GM21619 (cell line): ENCODE measurements at regions not wholly inside any gene's neighbourhood (a gene's known extent, or its start where the extent isn't known, plus 50 kb on each side); places are given as distances from the start of the nearest gene placed in this dataset.
"Not testable (repeated sequence)": the region's sequence is repeated elsewhere in the genome, so short reads cannot be mapped to it uniquely, and the experiment has no call there.

ENCODE experiments used
- ATAC-seq: cut with Tn5 transposase; IDR thresholded peaks from one replicate; pipeline ENCODE4 v1.9.1; 2021; ENCODE audit not compliant: unreplicated experiment

DNA sequence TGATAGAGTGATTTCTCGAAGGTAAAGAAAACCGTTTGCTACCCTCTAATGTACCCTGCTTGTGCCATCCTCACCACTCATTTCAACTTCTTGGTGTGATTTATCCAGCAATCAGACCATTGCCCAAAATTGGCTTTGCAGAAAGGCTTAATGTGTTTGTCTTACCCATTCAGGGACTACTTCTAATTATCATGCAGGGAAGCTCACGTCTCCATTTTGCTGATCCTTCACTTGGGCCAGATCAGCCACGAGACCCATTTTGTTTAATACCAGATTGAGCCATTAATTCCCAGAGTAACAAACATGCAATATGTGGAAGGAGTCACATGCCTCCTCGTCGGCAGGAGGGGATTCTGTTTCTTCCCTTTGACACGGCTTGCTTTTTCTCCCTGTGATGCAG lies 51.1 kb upstream of the CRY1 start:
- ATAC-seq, result no peak

DNA sequence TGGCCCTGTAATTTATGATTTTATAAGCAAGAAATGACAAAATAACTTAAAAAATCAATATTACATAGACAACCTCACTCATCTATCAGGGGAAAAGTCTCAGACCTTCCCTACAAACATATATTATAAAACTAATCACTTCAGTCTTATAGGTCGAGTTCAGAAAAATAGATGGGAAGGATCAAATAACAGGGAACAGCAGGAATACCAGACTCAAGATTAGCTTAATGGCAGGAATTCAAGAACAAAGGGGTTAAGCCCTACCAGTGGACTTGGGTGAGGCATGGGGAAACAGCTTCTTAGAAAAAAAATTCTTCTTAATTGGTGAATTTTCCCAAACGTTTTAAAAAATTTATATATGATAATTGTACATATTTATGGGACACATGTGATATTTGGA lies 51.6 kb upstream of the CRY1 start:
- ATAC-seq, result no peak

DNA sequence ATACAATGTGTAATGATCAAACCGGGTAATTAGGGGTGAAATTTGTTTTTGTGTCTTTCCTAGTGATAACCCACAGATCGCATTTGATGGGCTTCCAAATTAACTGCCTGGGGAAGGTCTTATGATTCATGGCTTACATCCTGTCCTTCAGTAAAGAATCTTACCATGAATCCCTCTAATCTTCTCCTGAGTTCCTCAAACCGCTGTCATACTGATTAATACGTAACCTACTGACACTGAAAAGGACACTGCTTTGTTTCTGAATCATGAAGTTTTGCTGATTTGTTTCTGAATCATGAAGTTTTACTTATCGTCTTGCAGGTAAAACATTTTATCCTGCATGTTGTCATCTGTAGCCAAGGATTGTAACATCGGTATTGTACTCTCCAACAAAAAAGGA lies 52.0 kb upstream of the CRY1 start:
- no peak for ATAC-seq

DNA sequence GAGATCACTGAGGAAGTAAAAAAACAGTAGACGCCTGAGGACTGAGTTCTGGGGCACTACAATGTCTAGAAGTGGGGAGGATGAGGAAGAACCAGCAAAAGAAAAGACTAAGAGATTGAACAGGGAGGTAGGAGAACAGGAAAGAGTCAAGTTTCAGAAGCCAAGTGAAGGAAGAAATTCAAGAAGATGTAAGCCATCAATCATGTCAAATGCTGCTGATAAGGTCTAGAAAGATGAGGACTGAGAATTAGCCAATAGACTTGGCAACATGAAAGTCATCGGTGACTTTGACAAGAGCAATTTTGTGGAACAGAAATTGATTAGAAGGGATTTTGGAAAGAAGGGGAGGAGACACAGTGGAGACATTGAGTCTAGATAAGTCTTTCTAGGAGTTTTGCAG lies 54.8 kb upstream of the CRY1 start:
- no peak for ATAC-seq

DNA sequence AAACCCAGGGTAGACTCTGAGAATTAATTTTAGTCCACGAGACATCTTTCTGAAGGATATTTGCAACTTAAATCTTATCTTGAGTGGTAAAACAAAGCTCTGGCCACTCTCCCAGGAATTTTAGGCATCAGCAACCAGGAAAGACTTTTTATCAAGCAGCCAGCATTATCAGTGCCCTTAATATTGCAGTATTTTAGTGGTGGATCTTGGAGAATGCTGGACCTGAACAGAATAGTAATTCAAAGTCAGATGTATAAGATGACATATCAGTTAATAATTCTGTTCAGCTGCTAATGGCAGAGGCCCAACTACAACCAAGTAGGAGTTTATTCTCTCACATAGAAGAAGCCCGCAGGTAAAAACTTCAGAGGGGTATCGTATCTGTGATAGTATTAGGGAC lies 59.0 kb upstream of the CRY1 start:
- ATAC-seq, result no peak

DNA sequence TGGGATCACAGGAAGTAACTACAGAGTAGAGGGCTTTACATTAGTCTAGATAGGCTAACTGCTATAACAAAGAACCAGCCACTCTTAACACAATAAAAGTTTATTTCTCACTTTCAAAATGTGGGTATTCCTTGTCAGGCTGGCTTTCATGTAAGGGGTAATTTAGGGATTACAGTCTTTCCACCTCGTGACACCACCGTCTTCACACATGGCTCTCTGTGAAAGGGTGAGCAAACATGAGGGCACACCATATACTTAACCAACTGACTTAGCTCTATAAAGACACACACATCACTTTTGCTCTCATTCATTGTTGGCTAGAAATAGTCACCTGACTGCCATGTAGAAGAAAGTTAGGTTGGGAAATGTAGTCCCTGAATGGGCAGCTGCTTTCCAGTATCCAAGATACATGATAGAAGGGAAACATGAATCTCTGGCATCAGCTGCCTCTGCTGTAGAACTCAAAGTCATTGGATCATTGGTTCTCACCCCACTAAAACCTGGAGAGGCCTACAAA lies 66.1 kb upstream of the CRY1 start:
- no peak for ATAC-seq

DNA sequence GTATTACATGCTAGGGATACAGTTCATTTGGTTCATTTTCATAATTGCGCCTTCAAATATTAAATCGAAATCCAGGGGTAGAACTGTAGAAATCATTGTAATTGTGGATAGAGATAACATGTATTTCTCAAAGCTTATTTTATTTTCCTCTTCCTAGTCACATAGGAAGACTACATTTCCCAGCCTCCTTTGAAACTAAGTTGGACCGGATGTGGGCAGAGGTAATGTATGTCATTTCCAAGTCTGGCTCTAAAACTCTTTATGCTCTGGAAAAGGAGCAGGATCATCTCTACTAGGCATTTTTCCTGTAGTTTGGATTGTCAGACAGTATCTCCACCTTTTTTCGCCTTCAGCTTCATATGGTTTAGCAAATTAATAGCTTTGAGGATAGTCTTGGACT lies 70.1 kb upstream of the CRY1 start:
- ATAC-seq, result no peak

DNA sequence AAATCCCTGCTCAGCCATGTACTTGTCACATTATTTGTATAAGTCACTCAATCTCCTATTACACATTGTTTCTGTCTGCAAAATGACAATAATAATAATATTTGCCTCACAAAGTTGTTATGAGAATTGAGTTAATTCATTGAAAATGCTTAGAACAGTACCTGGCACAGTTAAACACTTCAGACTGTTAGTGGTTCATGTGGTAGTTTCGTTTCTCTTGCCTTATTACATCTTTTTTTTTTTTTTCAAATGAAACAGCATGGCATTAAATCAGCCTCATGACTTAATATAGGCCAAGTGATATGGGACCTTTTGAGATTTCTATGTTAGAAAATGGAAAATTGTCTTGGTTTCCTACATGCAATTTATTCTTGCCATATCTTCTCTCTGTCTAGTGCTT lies 71.0 kb upstream of the CRY1 start:
- ATAC-seq, result no peak

DNA sequence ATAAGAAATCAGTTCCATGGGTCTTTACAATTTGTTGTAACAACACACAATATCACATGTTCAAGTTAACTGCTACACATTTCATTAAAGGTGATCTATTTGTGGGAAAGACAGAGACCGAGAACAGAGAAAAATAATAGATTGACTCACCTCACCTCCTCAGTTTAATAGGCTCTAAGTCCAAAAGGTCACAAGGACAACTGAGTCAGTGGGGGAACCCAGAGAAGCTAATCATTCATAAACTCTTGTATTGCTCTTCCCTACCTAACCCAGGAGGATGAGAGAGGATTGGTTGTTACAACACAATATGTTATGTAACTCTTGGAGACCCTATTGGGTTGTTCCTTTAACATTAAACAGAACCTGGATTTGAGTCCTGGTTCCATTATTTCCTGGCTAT lies 72.2 kb upstream of the CRY1 start:
- no peak for ATAC-seq

DNA sequence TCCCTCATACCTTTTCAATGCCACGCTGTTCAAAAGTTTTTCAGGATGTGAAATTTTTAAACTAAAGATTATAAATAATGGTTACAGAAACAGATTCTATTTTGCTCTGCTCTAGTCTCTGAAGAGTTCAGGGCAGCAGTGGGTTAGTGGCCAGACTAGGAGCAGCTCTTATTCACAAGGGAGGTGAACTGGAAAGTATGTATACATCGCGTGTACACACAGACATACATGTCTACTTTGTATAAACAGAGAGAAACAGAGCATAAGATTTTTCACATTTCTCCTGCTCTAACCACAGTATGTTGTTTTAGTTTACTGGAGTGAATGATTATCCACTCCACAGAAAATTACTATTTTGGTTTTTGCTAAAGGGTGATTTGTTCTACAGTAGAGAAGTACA lies 74.4 kb upstream of the CRY1 start:
- ATAC-seq, result no peak

DNA sequence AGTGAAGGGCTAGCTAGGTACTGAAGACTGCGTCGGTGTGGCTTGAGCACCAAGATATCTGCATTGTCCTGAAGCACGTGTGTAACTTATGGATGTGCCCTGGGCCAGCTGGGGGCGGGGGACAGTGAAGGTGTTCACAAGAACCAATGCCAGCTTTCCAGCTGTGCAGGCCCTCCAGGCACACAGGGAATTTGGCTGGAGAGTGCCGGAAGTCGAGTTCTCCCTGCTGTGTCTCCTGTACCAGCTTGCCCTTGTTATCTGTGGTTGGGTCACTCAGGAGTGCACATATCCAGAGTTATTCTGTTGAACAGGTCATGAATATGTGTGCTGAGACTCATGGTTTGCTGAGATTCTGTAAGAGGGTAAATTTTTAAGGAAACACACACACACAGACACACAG lies 75.9 kb upstream of the CRY1 start:
- no peak for ATAC-seq

DNA sequence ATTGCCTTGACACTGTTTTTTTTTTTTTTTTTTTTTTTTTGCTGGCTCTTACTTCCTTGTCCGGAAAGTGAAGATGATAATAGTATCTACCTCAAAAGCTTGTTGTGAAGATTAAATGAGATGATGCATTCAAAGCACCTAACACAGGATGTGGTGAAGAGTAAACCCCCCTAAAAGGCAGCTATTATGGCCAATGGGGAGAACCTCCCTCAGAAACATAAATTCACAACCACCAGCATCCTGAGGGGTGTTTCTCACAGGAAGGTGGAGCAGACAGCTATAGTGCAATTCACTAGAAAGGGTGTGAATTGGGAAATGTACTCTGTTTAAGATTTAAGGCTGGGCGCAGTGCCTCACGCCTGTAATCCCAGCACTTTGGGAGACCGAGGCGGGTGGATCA lies 85.4 kb upstream of the CRY1 start:
- no peak for ATAC-seq

DNA sequence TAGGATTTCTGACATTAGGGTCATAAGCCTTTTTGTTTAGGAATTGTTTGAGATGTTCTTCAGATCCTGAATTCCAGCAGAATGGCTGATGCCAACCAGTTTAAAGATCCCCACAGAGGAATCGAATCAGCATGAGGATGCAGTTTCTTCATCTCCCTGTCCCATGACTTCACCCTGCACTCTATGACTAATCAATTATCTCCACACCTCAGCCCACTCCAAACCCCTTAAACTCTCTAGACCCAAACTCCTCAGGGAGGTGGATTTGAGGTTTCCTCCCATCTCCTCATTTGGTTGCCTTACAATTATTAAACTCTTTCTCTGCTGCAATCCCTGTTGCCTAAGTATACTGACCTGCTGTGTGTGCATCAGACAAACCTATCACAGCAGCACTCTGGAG lies 86.5 kb upstream of the CRY1 start:
- ATAC-seq, result no peak

DNA sequence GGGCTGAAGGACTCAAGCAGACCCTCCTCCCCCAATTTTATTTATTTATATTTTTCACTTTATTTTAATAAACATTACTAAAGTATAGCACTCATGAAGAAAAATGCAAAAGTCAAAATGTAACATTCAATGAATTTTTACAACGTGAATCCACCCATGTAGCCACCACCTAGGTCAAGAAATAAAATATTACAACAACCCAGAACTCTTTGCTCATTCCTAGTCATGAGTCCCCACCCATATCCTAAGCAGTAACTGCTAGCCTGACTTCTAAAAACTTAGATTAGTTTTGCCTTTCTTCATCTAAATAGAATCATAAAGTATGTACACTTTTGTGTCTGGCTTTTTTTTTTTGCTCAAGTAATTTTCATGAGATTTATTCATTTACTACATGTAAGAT lies 86.9 kb upstream of the CRY1 start:
- ATAC-seq, result no peak

DNA sequence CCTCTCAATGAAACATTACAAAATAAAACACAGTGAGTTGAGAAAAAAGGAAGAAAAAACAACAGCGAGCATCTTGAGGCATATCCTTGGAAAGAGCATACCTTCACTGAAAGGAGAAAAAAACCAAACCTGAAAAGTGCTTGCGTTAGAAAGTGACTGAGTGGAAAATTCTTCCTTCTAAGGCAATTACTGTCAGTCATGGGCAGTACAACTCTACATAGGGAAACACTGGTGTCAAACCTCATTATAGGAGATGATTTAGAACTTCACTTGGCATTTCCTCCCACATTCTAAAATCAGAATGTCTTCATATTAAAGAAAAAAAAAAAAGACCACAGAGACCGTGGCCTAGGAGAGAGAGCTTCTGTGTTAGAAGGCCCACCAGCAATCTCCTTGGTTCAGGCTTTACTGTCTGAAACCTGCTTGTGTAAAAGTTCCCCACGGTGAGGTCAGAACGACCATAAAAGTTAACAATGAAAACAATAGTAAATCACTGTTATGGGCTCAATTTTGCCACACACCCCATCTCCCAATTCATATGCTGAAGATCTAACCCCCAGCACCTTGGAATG lies 91.1 kb upstream of the CRY1 start:
- no peak for ATAC-seq

DNA sequence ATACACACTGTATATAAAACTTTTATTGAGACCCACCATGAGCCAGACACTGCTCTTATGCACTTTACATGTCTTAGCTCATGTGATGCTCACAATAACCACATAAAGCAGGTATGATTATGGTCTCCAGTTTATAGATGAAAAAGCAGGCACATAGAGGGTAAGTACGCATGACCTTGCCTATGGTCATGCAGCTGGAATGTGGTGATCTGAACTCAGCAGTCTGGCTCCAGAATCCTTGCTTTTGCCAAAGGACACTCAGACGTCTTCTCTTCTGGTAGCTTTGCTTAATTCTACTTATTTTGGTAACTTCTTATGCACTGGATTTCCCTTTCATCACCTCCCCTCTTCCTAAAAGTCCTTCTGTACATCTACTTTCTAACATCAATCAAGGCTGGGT lies 103.3 kb upstream of the CRY1 start:
- no peak for ATAC-seq

DNA sequence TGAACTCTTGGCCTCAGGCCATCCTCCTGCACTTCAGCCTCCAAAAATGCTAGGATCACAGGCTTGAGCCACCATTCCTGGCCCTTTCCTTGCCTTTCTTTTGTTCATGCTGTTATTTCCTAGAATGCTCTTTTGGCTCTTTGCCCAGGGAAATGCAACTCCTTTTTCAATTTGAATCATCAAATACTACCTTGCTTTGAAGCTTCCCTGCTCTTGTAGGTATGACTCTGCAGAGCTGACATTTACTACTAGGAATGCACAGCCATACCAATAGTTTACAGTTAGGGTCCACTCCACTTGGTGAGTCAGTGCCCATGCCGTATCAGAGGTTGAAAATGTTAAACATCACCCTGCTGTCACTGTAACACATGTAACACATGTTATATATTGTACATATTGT lies 107.0 kb upstream of the CRY1 start:
- no peak for ATAC-seq

DNA sequence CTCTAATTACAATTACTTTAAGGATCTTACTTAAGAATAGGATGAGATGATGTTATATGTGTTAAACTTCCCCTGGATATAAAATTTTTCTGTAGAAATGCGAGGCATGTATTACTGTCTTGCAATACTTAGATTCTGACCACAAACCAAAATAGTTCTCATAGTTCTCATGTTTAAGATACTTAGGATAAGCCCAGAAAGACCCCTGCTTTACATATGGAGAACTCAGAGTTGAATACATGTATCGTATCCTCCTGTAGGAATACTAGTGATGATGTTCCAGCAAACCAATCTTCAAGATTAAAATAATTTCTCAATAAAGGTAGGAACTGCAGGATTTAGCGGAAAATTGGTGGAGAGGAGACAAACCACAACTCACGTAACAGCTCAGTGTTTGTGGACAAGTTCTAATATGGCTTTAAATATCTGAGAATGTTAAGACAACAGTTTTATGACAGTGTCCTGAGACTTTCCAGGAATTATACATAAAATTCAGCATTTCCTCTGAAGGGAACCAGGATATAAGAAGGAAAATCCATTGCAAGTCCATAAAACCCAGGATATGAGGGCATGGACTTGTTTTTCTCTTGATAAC lies 114.7 kb upstream of the CRY1 start:
- no peak for ATAC-seq

DNA sequence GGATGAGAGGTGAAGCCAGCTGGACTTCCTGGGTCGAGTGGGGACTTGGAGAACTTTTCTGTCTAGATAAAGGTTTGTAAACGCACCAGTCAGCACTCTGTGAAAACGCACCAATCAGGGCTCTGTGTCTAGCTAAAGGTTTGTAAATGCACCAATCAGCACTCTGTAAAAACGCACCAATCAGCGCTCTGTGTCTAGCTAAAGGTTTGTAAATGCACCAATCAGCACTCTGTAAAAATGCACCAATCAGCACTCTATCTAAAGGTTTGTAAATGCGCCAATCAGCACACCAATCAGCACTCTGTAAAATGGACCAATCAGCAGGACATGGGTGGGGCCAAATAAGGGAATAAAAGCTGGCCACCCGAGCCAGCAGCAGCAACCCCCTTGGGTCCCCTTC lies 116.4 kb upstream of the CRY1 start:
- ATAC-seq, result not testable (repeated sequence)

DNA sequence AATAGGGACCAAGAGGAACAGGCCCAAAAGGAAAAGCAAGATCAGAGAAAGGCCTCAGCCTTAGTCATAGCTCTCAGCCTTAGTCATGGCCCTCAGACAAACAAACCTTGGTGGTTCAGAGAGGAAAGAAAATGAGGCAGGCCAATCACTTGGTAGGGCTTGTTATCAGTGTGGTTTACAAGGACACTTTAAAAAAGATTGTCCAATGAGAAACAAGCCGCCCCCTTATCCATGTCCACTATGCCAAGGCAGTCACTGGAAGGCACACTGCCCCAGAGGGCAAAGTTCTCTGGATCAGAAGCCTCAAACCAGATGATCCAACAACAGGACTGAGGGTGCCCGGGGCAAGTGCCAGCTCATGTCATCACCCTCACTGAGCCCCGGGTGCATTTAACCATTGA lies 121.0 kb upstream of the CRY1 start:
- not testable (repeated sequence) for ATAC-seq

DNA sequence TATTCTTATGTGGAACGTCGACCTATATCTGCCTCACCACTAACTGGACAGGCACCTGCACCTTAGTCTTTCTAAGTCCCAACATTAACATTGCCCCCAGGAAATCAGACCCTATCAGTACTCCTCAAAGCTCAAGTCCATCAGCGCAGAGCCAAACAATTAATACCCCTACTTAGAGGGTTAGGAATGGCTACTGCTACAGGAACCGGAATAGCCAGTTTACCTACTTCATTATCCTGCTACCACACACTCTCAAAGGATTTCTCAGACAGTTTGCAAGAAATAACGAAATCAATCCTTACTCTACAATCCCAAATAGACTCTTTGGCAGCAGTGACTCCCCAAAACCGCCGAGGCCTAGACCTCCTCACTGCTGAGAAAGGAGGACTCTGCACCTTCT lies 123.1 kb upstream of the CRY1 start:
- not testable (repeated sequence) for ATAC-seq

DNA sequence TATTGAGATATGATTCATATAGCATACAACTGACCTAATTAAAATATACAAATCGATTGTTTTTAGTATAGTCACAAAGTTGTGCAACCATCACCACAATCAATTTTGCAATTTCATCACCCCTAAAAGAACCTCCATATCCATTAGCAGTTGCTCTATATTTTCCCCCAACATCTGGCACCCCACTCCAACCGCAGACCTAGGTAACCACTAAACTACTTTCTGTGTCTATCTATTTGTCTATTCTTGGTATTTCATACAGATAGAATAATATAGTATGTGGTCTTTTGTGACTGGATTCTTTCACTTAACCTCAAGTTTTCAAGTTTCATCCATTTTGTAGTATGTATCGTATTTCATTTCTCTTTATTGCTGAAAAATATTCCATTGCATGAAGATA lies 126.0 kb upstream of the CRY1 start:
- no peak for ATAC-seq

DNA sequence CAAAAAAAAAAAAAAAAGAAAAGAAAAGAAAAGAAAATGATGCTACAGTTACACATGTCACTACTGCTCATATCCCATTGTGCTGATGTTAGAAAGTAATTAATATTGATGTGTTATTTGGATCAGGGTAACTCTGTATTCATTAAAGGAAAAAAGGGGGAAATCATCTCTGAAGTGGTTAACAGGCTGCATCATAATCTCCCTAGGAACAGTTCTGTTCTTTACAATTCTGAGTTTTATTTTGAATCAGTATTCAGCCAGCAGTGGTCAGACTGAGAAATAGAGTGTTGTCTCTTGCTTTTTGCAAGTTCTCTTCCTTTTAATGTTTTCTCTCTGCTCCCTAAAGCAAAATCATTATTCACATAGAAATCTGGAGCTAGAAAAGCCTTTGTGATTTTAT lies 128.6 kb upstream of the CRY1 start:
- no peak for ATAC-seq
